GM12872 (cell line): ENCODE measurements at regions not wholly inside any gene's neighbourhood (a gene's known extent, or its start where the extent isn't known, plus 50 kb on each side); places are given as distances from the start of the nearest gene placed in this dataset.

ENCODE experiments used
- CTCF ChIP-seq: IDR thresholded peaks from 3 replicates; pipeline ENCODE4 v1.5.1; 2011; ENCODE audit warnings: low read depth, mild to moderate bottlenecking, low read length, moderate library complexity; ENCODE audit not compliant: insufficient read depth

- no peak for TF ChIP-seq CTCF
Measured at GRCh38 chr10:131002031-131002861, 309.3 kb downstream of the TCERG1L start.

- no peak for TF ChIP-seq CTCF
Measured at GRCh38 chr10:131003455-131003854, 308.1 kb downstream of the TCERG1L start.

GRCh38 chr10:131004276-131004675, 307.2 kb downstream of the TCERG1L start:
- no peak for TF ChIP-seq CTCF

GRCh38 chr10:131006458-131007256, 304.9 kb downstream of the TCERG1L start:
- no peak for TF ChIP-seq CTCF

GRCh38 chr10:131009791-131010190, 301.7 kb downstream of the TCERG1L start:
- no peak for TF ChIP-seq CTCF

- no peak for TF ChIP-seq CTCF
Measured at GRCh38 chr10:131010965-131011575, 300.5 kb downstream of the TCERG1L start.

- TF ChIP-seq CTCF = no peak
Measured at GRCh38 chr10:131011936-131012640, 299.4 kb downstream of the TCERG1L start.
